K562 (cell line): ENCODE measurements at regions not wholly inside any gene's neighbourhood (a gene's known extent, or its start where the extent isn't known, plus 50 kb on each side); places are given as distances from the start of the nearest gene placed in this dataset.
A peak's percentile ranks its signal among the peaks of the same experiment; 100 is the strongest.

Source experiments
- CAMTA2 ChIP-seq: fragments of 250-450 bp; sonication (Bioruptor Pico); conservative IDR thresholded peaks from 2 replicates; pipeline ENCODE4 v1.5.1; 2022
- CTCF ChIP-seq, 3 experiments: IDR thresholded peaks in 2 of 3; conservative IDR thresholded peaks in 1 of 3; 2 replicates each; pipeline ENCODE4 v1.5.1; 2011 to 2012; ENCODE audit warnings: low read length in 3 of 3, mild to moderate bottlenecking in 3 of 3, control low read depth in 2 of 3, improper control_type of control experiment in 1 of 3, inconsistent platforms in 1 of 3, low read depth in 1 of 3, mixed read lengths in 1 of 3, moderate library complexity in 1 of 3; ENCODE audit not compliant: insufficient read depth in 2 of 3
- DPF2 ChIP-seq: fragments of 450-650 bp; IDR thresholded peaks from 2 replicates; pipeline ENCODE4 v1.6.1; 2016
- GMEB1 ChIP-seq: fragments of 250-450 bp; sonication (Bioruptor Pico); IDR thresholded peaks from 2 replicates; pipeline ENCODE4 v1.4.0; 2020; ENCODE audit warnings: mild to moderate bottlenecking
- GTF2B ChIP-seq: IDR thresholded peaks from 2 replicates; pipeline ENCODE4 v1.6.1; 2011; ENCODE audit not compliant: insufficient read length; ENCODE audit errors: extremely low read depth
- KDM4B ChIP-seq, 2 experiments: fragments of 450-650 bp in 1 of 2; sonication (generic) in 1 of 2; IDR thresholded peaks; 2 replicates each; pipeline ENCODE4 v1.6.1; 2016 to 2017; ENCODE audit warnings: borderline replicate concordance in 2 of 2, antibody characterized with exemption in 1 of 2, low read depth in 1 of 2, mild to moderate bottlenecking in 1 of 2
- MEF2D ChIP-seq: conservative IDR thresholded peaks from 2 replicates; pipeline ENCODE4 v1.6.1; 2016; ENCODE audit warnings: low read depth, missing genetic modification characterization, missing compliant biosample characterization
- POU5F1 ChIP-seq: fragments of 150-350 bp; IDR thresholded peaks from 2 replicates; pipeline ENCODE4 v1.6.1; 2014; ENCODE audit warnings: borderline replicate concordance, low read length, low read depth, mild to moderate bottlenecking; ENCODE audit not compliant: partially characterized antibody
- RFX5 ChIP-seq: IDR thresholded peaks from 2 replicates; pipeline ENCODE4 v1.6.1; 2011; ENCODE audit warnings: low read depth, mild to moderate bottlenecking, improper control_type of control experiment, low read length
- SLC30A9 ChIP-seq: fragments of 250-450 bp; sonication (Bioruptor Pico); IDR thresholded peaks from 2 replicates; pipeline ENCODE4 v1.8.0; 2022; ENCODE audit warnings: mild to moderate bottlenecking, moderate library complexity
- SMARCA5 ChIP-seq: fragments of 450-650 bp; IDR thresholded peaks from 2 replicates; pipeline ENCODE4 v1.6.1; 2016
- SP1 ChIP-seq: sonication (generic); formaldehyde crosslinking; IDR thresholded peaks from 2 replicates; pipeline ENCODE4 v1.8.1; 2022; ENCODE audit warnings: mild to moderate bottlenecking, missing genetic modification reagents
- ZNF263 ChIP-seq: sonication (generic); formaldehyde crosslinking; IDR thresholded peaks from 2 replicates; pipeline ENCODE4 v1.8.0; 2022; ENCODE audit warnings: mild to moderate bottlenecking, missing genetic modification reagents, borderline replicate concordance
- TF ChIP-seq, protein P1 (sequence below): fragments of 250-450 bp; sonication (Bioruptor Pico); IDR thresholded peaks from 2 replicates; pipeline ENCODE4 v1.6.1; 2021; ENCODE audit warnings: mild to moderate bottlenecking
- TF ChIP-seq, protein P2 (sequence below), 2 experiments: fragments of 250-450 bp in 1 of 2; fragments of 450-650 bp in 1 of 2; sonication (Bioruptor Pico) in 1 of 2; IDR thresholded peaks; 2 replicates each; pipeline versions ENCODE4 v1.6.1 to v1.8.0; 2016 to 2021; ENCODE audit warnings: mild to moderate bottlenecking in 2 of 2, moderate library complexity in 2 of 2, missing compliant biosample characterization in 1 of 2, missing genetic modification characterization in 1 of 2
- TF ChIP-seq, protein P3 (sequence below): fragments of 450-650 bp; IDR thresholded peaks from 2 replicates; pipeline ENCODE4 v1.6.1; 2016; ENCODE audit warnings: missing biosample characterization, missing genetic modification characterization
- TF ChIP-seq, protein P4 (sequence below): fragments of 450-650 bp; IDR thresholded peaks from 2 replicates; pipeline ENCODE4 v1.6.1; 2016
- TF ChIP-seq, protein P5 (sequence below), 2 experiments: fragments of 450-650 bp; IDR thresholded peaks; 2 replicates each; pipeline ENCODE4 v1.6.1; 2016

DNA sequence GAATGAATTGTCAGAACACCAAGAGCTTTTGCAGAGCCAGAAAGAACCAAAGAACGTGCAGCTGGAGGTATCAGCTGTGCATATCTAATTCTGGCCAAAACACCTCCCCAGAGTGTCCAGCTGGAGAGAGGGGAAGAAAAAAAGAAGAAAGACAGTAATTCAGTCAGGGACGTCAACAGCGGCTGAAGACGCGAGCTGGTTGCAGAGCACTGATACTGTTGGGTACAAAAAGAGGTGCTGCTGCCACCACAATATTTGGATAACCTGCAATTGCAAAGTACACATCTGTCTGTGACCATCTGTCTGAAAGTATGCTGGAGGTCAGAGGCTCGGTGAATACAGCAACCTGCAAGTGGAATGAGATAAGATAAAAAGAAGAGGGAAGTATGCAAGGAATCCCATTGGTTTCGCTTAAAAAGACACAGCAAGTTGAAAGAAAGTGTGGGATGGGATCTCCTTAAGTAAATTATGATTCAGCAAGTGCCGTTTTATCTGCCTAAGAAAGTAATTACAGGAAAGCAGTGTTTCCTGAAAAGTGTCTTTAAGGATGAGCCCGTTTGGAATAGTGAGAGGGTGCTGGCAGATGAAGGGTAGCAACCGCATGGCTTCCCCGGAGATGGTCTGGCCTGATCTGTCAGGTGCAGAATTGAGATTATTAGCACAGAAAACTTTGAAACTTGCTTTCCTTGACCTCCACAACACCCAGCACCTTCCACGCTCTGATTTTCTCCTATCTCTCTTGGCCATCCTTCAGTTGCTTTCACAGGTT, 189.9 kb upstream of the PRDM1 start (continued):
- TF ChIP-seq, protein P1, sequence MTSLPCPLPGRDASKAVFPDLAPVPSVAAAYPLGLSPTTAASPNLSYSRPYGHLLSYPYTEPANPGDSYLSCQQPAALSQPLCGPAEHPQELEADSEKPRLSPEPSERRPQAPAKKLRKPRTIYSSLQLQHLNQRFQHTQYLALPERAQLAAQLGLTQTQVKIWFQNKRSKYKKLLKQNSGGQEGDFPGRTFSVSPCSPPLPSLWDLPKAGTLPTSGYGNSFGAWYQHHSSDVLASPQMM, result no peak
- TF ChIP-seq, protein P2, sequence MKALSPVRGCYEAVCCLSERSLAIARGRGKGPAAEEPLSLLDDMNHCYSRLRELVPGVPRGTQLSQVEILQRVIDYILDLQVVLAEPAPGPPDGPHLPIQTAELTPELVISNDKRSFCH (CRISPR knock-in tag; IDR thresholded peaks at IDR 0.05), result no peak
- TF ChIP-seq, protein P2 (tag; IDR thresholded peaks at IDR 0.05), result peak; percentile 82
- no peak for TF ChIP-seq RFX5
- TF ChIP-seq, protein P3, sequence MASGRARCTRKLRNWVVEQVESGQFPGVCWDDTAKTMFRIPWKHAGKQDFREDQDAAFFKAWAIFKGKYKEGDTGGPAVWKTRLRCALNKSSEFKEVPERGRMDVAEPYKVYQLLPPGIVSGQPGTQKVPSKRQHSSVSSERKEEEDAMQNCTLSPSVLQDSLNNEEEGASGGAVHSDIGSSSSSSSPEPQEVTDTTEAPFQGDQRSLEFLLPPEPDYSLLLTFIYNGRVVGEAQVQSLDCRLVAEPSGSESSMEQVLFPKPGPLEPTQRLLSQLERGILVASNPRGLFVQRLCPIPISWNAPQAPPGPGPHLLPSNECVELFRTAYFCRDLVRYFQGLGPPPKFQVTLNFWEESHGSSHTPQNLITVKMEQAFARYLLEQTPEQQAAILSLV (tag), result no peak
- no peak for TF ChIP-seq CAMTA2 (CRISPR knock-in tag)
- no peak for TF ChIP-seq CTCF (IDR thresholded peaks at IDR 0.05 in 2 of 3, conservative IDR thresholded peaks at IDR 0.05 in 1 of 3; ENCODE audit: insufficient read depth in 2 of 3, low read depth in 1 of 3, low read length in 3 of 3)
- TF ChIP-seq KDM4B (IDR thresholded peaks at IDR 0.05; ENCODE audit: borderline replicate concordance in 2 of 2, low read depth in 1 of 2), result no peak
- no peak for TF ChIP-seq GTF2B
- TF ChIP-seq SLC30A9 (CRISPR knock-in tag), result no peak
- no peak for TF ChIP-seq GMEB1 (CRISPR knock-in tag)
- TF ChIP-seq, protein P4, sequence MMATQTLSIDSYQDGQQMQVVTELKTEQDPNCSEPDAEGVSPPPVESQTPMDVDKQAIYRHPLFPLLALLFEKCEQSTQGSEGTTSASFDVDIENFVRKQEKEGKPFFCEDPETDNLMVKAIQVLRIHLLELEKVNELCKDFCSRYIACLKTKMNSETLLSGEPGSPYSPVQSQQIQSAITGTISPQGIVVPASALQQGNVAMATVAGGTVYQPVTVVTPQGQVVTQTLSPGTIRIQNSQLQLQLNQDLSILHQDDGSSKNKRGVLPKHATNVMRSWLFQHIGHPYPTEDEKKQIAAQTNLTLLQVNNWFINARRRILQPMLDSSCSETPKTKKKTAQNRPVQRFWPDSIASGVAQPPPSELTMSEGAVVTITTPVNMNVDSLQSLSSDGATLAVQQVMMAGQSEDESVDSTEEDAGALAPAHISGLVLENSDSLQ, result no peak
- no peak for TF ChIP-seq POU5F1
- no peak for TF ChIP-seq MEF2D (tag)
- peak; percentile 26; the same call in 1 of the 2 replicates for TF ChIP-seq SP1 (CRISPR knock-in tag)
- peak; percentile 78 for TF ChIP-seq DPF2
- no peak for TF ChIP-seq ZNF263 (CRISPR knock-in tag)
- TF ChIP-seq SMARCA5, result no peak
- TF ChIP-seq, protein P5, sequence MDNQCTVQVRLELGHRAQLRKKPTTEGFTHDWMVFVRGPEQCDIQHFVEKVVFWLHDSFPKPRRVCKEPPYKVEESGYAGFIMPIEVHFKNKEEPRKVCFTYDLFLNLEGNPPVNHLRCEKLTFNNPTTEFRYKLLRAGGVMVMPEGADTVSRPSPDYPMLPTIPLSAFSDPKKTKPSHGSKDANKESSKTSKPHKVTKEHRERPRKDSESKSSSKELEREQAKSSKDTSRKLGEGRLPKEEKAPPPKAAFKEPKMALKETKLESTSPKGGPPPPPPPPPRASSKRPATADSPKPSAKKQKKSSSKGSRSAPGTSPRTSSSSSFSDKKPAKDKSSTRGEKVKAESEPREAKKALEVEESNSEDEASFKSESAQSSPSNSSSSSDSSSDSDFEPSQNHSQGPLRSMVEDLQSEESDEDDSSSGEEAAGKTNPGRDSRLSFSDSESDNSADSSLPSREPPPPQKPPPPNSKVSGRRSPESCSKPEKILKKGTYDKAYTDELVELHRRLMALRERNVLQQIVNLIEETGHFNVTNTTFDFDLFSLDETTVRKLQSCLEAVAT (IDR thresholded peaks at IDR 0.05), result no peak; a peak in 1 of 4 replicates
